Body of pancreas (tissue), 4 donors: ENCODE measurements at regions not wholly inside any gene's neighbourhood (a gene's known extent, or its start where the extent isn't known, plus 50 kb on each side); places are given as distances from the start of the nearest gene placed in this dataset.

ENCODE experiments used
- POLR2A ChIP-seq, 3 donors: fragments of 450-650 bp; IDR thresholded peaks; one replicate each; pipeline ENCODE4 v1.6.1; 2016; ENCODE audit warnings: antibody characterized with exemption in 3 of 3, mild to moderate bottlenecking in 2 of 3
- TF ChIP-seq, protein P1 (sequence below), 7 experiments: fragments of 450-650 bp in 4 of 7; fragments of 200-600 bp in 3 of 7; sonication (generic) in 3 of 7; IDR thresholded peaks; one replicate each; pipeline ENCODE4 v1.5.1; 2016 to 2019; ENCODE audit warnings: antibody characterized with exemption in 7 of 7

DNA sequence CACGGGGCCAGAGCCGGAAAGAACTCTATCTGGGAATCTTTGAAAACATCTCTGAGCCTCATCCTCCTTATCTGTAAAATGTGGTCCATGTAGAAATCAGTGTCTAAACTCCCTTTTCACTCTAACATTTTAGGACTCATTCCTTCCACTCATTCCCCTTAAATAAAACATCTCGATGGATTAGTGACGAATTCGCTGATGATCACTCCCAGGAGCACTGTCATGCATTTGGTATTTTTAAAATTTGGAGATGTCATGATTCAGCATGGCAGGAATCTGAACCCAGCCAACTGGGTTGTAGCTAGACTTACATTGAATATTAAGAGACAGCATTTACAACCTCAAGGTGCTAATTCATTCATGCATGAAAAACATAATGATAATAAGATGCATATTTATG, 88.1 kb downstream of the SPANXN3 start:
- TF ChIP-seq, protein P1, sequence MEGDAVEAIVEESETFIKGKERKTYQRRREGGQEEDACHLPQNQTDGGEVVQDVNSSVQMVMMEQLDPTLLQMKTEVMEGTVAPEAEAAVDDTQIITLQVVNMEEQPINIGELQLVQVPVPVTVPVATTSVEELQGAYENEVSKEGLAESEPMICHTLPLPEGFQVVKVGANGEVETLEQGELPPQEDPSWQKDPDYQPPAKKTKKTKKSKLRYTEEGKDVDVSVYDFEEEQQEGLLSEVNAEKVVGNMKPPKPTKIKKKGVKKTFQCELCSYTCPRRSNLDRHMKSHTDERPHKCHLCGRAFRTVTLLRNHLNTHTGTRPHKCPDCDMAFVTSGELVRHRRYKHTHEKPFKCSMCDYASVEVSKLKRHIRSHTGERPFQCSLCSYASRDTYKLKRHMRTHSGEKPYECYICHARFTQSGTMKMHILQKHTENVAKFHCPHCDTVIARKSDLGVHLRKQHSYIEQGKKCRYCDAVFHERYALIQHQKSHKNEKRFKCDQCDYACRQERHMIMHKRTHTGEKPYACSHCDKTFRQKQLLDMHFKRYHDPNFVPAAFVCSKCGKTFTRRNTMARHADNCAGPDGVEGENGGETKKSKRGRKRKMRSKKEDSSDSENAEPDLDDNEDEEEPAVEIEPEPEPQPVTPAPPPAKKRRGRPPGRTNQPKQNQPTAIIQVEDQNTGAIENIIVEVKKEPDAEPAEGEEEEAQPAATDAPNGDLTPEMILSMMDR (IDR thresholded peaks at IDR 0.05), result no peak
- TF ChIP-seq POLR2A (IDR thresholded peaks at IDR 0.05), result no peak
